Lower leg skin (tissue), 4 donors: ENCODE measurements at regions not wholly inside any gene's neighbourhood (a gene's known extent, or its start where the extent isn't known, plus 50 kb on each side); places are given as distances from the start of the nearest gene placed in this dataset.

Experiments
- DNase-seq, 2 donors: peaks; one replicate each; pipeline ENCODE4 v3.0.0-alpha.2; 2019; ENCODE audit warnings: low spot score in 2 of 2
- H3K4me3 ChIP-seq: fragments of 200-600 bp; sonication (generic); 2 replicates; pipeline ENCODE4 v1.5.1; 2017; ENCODE audit warnings: mild to moderate bottlenecking, low read depth; ENCODE audit not compliant: poor library complexity, severe bottlenecking
- POLR2A ChIP-seq, 2 donors: fragments of 450-650 bp; IDR thresholded peaks; one replicate each; pipeline ENCODE4 v1.6.1; 2016 to 2017; ENCODE audit warnings: antibody characterized with exemption in 2 of 2, mild to moderate bottlenecking in 1 of 2, moderate library complexity in 1 of 2
- WGBS, 2 donors: methylation state at CpG; one replicate each; pipeline ENCODE4 v1.1.5; 2018; 5-methylcytosine and 5-hydroxymethylcytosine counted together
- intact Hi-C: fragments of 100-400 bp; cut with DNase I; formaldehyde crosslinking; loops from one replicate; pipeline ENCODE4 v1.15.0; 2023; ENCODE audit warnings: low total_unique reads
- TF ChIP-seq, protein P1 (sequence below), 3 donors: fragments of 450-650 bp; IDR thresholded peaks; one replicate each; pipeline ENCODE4 v1.5.1; 2016; ENCODE audit warnings: antibody characterized with exemption in 3 of 3, mild to moderate bottlenecking in 3 of 3, moderate library complexity in 2 of 3

DNA sequence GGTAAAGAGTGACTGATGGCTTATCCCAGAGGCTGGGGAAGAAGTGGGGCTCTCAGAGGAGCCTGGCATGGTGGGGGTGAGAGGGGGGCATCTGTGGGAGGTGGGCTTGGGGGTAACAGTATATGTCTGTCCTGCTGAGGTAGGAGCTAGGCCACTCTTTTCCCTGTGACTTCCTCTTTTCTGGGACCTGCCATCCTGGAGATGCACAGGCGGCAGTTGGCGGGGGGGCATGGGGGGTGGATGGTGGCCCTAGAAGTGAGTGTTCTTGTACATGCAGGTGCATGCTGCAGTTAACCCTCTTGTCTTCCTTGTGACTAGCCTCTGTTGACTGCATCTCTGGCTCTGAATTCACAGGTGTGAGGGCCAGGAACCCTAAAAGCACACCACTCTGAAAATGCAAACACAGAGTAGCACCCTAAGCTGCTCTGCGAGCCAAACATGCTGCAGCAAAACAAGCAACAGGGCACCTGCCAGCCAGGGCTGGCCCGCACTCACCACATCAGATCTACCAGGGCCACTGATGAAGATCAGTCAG lies 123.8 kb upstream of the SHB start:
- intact Hi-C loops, result no loop called here

DNA sequence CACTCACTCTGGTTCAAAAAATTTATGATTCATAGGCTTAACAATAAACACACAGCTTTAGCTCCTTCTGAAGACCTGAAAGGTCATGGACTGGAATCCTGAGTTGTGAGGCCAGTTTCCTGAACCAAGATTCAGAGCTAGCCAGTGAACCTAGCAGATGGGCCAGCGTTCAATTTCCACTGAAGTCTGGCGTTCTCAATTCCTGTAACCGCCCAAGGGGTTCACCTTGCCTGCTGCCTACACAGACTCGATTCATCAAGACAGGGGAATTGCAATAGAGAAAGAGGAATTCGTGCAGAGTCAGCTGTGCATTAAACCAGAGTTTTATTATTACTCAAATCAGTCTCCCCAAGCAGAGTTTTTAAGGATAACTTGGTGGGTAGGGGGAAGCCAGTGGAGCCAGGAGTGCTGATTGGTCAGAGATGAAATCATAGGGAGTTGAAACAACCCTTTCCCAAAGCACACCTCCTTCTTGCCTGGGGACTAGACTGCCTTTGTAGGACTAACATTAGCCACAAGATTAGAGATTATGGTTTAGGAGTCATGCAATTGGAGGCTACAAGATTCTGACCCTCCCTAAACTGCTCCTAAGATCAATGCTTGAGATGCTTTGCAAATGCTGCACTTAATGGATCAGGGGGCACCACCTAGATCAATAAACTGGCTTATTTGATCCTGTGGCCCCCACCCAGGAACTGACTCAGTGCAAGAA lies 117.5 kb upstream of the SHB start:
- WGBS, 2 donors, result 62 to 71% methylated on average over 5 of the region's 5 CpGs
- no peak for TF ChIP-seq POLR2A (IDR thresholded peaks at IDR 0.05)
- no peak for DNase-seq
- H3K4me3 ChIP-seq, result no peak overlapping the region
- intact Hi-C loops, result no loop called here

More for the DNA sequence above, 123.8 kb upstream of the SHB start:
- no peak overlapping the region for H3K4me3 ChIP-seq
- no peak for DNase-seq
- TF ChIP-seq POLR2A (IDR thresholded peaks at IDR 0.05), result no peak
- TF ChIP-seq, protein P1, sequence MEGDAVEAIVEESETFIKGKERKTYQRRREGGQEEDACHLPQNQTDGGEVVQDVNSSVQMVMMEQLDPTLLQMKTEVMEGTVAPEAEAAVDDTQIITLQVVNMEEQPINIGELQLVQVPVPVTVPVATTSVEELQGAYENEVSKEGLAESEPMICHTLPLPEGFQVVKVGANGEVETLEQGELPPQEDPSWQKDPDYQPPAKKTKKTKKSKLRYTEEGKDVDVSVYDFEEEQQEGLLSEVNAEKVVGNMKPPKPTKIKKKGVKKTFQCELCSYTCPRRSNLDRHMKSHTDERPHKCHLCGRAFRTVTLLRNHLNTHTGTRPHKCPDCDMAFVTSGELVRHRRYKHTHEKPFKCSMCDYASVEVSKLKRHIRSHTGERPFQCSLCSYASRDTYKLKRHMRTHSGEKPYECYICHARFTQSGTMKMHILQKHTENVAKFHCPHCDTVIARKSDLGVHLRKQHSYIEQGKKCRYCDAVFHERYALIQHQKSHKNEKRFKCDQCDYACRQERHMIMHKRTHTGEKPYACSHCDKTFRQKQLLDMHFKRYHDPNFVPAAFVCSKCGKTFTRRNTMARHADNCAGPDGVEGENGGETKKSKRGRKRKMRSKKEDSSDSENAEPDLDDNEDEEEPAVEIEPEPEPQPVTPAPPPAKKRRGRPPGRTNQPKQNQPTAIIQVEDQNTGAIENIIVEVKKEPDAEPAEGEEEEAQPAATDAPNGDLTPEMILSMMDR (IDR thresholded peaks at IDR 0.05), result no peak
- 54 to 72% methylated on average over 3 to 4 of the region's 4 CpGs for WGBS, 2 donors

DNA sequence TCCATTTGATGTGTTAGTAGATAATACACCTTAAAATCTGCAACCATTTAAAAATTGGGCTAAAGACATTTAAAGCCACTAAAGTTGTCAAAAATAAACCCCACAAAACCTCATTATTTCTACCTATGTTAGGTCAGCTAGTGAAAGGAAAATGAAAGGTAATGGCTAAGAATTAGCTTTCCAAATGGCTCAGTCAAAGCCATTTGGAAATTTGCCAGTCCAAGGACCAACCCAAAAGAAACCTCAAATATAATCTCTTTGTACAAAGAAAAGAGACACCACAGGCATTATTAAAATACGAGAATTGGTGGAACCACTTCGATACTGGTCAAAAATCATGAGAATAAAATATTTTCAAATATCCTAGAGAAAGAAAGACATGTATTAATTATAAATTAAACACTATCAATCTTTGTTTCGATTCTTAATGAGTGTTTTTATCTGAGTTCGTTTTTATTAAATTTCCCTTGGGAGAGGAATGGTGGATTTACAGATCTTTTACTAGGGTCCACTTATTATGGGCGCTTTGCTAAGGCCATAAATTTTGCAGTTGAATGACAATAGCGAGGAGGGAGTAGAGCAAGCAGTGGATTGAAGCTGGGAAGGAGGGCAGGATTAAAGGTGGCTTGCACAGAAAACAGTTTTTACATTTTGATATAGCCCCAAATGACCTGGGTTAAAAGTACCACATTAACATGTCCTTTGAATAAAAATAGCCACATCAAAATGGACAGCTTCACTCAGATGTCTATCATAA lies 116.8 kb upstream of the SHB start:
- intact Hi-C loops, result no loop called here
- 83 to 84% methylated on average over 6 of the region's 6 CpGs for WGBS, 2 donors
- H3K4me3 ChIP-seq, result no peak overlapping the region
- TF ChIP-seq, protein P1 (IDR thresholded peaks at IDR 0.05), result no peak
- TF ChIP-seq POLR2A (IDR thresholded peaks at IDR 0.05), result no peak
- DNase-seq, result no peak

DNA sequence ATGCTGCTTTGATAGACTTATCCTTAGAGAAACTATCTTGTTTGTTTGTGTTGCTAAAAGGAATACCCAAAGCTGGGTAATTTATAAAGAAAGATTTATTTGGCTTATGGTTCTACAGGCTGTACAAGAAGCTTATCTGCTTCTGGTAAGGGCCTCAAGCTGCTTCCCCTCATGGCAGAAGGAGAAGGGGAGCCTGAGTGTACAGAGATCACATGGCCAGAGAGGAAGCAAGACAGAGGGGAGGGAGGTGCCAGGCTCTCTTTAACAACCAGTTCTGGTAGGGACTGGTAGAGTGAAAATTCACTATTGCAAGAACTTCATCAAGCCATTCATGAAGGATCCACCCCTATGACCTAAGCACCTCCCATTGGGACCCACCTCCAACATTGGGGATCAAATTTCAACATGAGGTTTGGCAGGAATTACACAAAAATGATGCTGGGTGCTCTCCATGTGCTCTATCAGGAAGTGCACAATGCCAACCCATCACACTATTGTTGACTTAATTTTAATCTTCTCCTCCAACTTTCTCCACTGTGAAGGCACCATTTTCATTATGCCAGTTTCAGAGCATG lies 115.1 kb upstream of the SHB start:
- intact Hi-C loops, result no loop called here
- no peak overlapping the region for H3K4me3 ChIP-seq
- DNase-seq, result no peak
- TF ChIP-seq, protein P1 (IDR thresholded peaks at IDR 0.05), result no peak
- no peak for TF ChIP-seq POLR2A (IDR thresholded peaks at IDR 0.05)

DNA sequence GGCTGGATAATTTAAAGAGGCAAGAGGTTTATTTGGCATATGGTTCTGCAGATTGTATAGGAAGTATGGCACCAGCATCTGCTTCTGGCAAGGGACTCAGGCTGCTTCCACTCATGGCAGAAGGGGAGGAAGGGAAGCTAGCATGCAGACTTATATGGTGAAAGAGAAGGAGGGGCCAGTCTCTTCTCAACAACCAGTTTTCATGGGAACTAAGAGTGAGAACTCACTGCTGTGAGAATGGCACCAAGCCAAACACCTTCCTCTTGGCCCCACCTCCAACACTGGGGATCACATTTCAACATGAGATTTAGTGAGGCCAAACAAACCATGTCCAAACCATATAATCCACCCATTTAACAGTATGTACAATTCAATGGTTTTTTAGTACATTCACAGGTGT lies 113.3 kb upstream of the SHB start:
- no peak for DNase-seq
- TF ChIP-seq, protein P1 (IDR thresholded peaks at IDR 0.05), result no peak
- TF ChIP-seq POLR2A (IDR thresholded peaks at IDR 0.05), result no peak
- intact Hi-C loops, result no loop called here
- H3K4me3 ChIP-seq, result no peak overlapping the region

DNA sequence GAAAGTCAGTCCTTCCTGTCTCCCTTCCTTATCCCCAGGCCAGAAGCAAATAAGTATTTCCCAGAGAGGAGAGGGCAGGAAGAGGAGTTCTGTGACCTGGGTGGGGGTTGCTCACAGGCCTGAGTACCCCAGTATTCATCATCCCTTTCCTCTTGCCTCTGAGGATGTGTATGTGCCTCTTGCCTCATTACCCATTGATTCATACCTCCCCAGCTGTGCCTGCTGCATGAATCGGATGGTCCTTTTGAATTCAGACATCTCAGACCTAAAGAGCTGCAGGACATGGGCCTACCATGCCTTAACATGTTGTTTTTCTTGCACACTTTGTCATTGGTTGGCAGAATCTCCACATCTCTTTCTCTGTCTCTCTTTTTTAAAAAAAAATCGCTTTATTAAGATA lies 112.8 kb upstream of the SHB start:
- 52 to 53% methylated on average over 2 of the region's 2 CpGs for WGBS, 2 donors
- TF ChIP-seq, protein P1 (IDR thresholded peaks at IDR 0.05), result no peak
- TF ChIP-seq POLR2A (IDR thresholded peaks at IDR 0.05), result no peak
- intact Hi-C loops, result no loop called here
- no peak overlapping the region for H3K4me3 ChIP-seq
- DNase-seq, result no peak
